ENCODE measurements at regions not wholly inside any gene's neighbourhood (a gene's known extent, or its start where the extent isn't known, plus 50 kb on each side); places are given as distances from the start of the nearest gene placed in this dataset.

DNA sequence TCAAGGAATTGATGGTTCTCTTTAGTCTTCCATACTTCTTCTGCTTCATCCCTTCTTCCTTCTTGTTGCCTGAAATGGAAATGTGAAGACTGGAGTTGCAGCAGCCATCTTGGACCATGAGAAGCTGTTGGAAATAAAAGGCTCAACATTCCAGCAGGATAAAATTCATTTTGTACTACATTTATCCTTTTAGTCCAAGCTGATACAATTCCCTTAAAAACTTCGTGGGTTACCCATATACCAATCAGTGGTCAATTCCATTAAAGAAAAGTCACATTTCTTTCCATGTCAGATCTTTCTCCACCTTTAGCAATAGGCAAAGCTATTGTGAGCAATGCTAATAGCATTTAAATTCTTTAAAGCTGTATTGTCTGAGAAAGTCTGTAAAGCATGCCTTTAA lies 141.3 kb upstream of the LYZL2 start:
- H3K4me3 ChIP-seq: no peak overlapping the region; a peak in 1 of 20 replicates
- H3K9ac ChIP-seq: no peak overlapping the region
- no peak overlapping the region for H3K27ac ChIP-seq
- H3K9me3 ChIP-seq (replicated peaks in 1 of 11): peaks cover 37 to 55% (median 49%) of the 10 kb centered on the region in 11 experiments
- no peaks in the 10 kb centered on the region for H3K4me1 ChIP-seq
- H3K4me2 ChIP-seq: no peak overlapping the region
- TF ChIP-seq Cebpa-rat (IDR thresholded peaks at IDR 0.05): no peak
- H3K36me3 ChIP-seq: no peaks in the 10 kb centered on the region; a peak in 1 of 22 replicates
- H3K27me3 ChIP-seq: no peaks in the 10 kb centered on the region
- no peaks in the 10 kb centered on the region for H4K20me1 ChIP-seq

DNA sequence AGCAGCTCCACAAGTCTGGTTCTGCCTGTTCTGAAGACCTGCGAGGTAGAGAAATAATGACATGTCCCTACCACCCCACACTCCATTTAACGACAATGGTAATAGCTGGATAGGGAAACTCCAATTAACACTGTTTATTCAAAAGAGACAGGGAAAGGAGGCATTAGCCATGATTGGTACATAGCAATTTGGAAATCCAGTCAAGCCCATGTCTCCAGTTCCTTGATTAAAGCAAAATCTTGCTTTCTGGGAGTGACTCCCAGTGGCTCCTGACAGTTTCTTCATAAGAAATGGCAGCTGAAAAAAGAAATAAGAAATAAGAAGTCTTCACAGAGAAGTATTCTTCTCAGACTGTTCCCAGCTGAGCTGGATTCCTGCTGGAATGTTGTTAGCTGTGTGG lies 140.7 kb upstream of the LYZL2 start:
- no peak overlapping the region for H3K4me3 ChIP-seq
- H3K4me1 ChIP-seq: no peaks in the 10 kb centered on the region
- H3K9me3 ChIP-seq (replicated peaks in 1 of 11): peaks cover 37 to 55% (median 49%) of the 10 kb centered on the region in 11 experiments
- no peak overlapping the region for H3K4me2 ChIP-seq
- no peak overlapping the region for H3K9ac ChIP-seq
- no peaks in the 10 kb centered on the region for H3K27me3 ChIP-seq
- H3K27ac ChIP-seq: no peak overlapping the region
- no peaks in the 10 kb centered on the region for H4K20me1 ChIP-seq
- TF ChIP-seq Cebpa-rat (IDR thresholded peaks at IDR 0.05): no peak
- H3K36me3 ChIP-seq: no peaks in the 10 kb centered on the region; a peak in 1 of 22 replicates

DNA sequence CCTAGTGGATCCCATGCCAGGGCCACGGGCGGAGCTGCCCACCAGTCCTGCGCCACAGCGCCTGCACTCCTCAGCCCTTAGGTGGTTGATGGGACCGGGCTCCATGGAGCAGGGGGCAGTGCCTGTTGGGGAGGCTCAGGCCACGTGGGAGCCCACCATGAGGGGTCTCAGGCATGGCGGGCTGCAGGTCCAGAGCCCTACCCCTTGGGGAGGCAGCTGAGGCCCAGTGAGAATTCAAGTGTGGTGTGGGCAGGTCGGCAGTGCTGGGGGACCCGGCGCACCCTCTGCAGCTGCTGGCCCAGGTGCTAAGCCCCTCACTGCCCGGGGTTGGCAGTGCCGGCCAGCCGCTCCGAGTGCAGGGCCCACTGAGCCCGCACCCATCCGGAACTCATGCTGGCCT lies 139.8 kb upstream of the LYZL2 start:
- Histone ChIP-seq H3K4me3 (peak overlapping the region in 2 of 10 experiments; percentile 11 to 21; a peak in 1 of 20 replicates), H3K9me3 (replicated peaks in 1 of 11) (peaks cover 37 to 55% (median 49%) of the 10 kb centered on the region in 11 experiments), H3K4me2 (no peak overlapping the region), H3K27me3 (no peaks in the 10 kb centered on the region), H4K20me1 (no peaks in the 10 kb centered on the region), H3K36me3 (no peaks in the 10 kb centered on the region; a peak in 1 of 22 replicates), H3K9ac (no peak overlapping the region), H3K27ac (no peak overlapping the region), H3K4me1 (no peaks in the 10 kb centered on the region)
- TF ChIP-seq Cebpa-rat (IDR thresholded peaks at IDR 0.05): no peak

DNA sequence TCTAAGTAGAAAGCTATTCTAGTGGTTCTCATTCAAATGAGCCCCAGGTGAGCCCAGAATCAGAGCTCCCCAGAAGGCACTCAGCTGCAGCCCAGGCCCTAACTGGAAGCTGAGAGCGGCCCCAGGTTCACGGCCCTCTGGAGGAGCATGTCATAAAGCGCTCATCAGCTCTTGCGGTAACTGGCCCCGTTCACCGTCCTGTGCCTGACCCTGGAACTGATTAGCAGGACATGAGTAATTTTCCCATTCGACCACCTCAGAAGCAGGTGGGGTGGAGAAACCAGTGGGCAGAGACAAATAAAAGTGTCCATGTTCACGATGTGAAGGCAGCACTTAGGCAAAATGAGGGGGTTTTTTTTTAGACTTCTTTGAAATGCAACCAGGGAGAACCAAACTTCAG lies 136.1 kb upstream of the LYZL2 start:
- Histone ChIP-seq H3K27me3 (no peaks in the 10 kb centered on the region), H3K9me3 (replicated peaks in 1 of 11) (peaks cover 16 to 40% (median 27%) of the 10 kb centered on the region in 11 experiments), H3K4me2 (no peak overlapping the region), H4K20me1 (no peaks in the 10 kb centered on the region), H3K27ac (no peak overlapping the region), H3K9ac (no peak overlapping the region), H3K4me1 (no peaks in the 10 kb centered on the region), H3K36me3 (no peaks in the 10 kb centered on the region; a peak in 1 of 22 replicates), H3K4me3 (no peak overlapping the region)
- no peak for TF ChIP-seq Cebpa-rat (IDR thresholded peaks at IDR 0.05)

DNA sequence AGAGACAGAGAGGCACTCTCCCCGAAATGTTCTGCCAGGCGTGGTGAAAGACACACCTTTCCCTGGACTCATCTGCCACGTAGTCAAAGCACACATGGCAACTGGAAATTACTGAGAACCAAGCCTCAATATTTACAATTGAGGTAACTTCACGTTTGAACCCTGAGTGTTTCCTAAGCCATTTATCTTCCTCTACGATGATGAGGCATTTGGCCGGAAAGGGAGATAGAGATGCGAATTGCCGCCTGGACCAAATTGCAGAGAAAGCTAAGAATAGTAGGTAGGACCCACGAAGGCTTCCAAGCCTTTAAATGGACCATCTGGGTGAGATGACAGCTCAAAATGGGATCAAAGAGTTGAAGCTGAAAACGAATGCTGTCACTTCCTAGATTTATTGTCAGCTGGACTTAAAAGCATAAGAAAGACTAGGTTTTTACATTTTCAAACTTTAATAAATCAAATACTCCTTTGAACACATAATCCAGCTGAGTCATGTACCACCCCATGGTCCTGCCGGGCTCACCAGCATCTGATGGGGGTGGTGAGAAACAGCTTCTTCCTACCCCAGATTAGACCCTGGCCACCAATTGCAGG lies 135.6 kb upstream of the LYZL2 start:
- TF ChIP-seq Cebpa-rat (IDR thresholded peaks at IDR 0.05): no peak
- H3K4me3 ChIP-seq: no peak overlapping the region
- no peaks in the 10 kb centered on the region for H3K27me3 ChIP-seq
- H3K9ac ChIP-seq: no peak overlapping the region
- peaks cover 11 to 36% (median 22%) of the 10 kb centered on the region in 11 experiments for H3K9me3 ChIP-seq (replicated peaks in 1 of 11)
- H4K20me1 ChIP-seq: no peaks in the 10 kb centered on the region
- H3K27ac ChIP-seq: no peak overlapping the region
- no peaks in the 10 kb centered on the region for H3K4me1 ChIP-seq
- no peak overlapping the region for H3K4me2 ChIP-seq
- no peaks in the 10 kb centered on the region; a peak in 1 of 22 replicates for H3K36me3 ChIP-seq

DNA sequence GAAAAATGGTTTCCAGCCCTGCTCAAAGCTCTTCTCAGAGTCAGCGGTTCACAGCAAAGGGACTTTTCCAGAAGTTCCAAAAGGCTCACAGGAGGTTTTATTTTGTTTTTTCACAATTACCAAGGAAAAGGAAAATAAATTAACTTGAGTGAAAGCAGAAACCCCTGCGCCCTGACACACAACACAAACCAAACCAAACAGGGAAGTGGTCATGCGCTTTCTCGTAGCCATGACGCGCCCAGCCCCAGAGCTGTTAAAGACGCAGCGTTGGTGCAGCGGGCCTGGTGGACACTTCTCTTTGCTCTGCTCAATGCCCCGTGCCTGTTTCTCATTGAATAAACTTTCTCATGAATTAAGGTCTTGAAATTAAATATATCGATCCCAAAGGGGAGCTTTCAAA lies 134.4 kb upstream of the LYZL2 start:
- H3K4me3 ChIP-seq: no peak overlapping the region
- H3K4me1 ChIP-seq: no peaks in the 10 kb centered on the region
- no peaks in the 10 kb centered on the region for H3K27me3 ChIP-seq
- H3K4me2 ChIP-seq: no peak overlapping the region
- no peaks in the 10 kb centered on the region for H4K20me1 ChIP-seq
- H3K9ac ChIP-seq: no peak overlapping the region
- no peak for TF ChIP-seq Cebpa-rat (IDR thresholded peaks at IDR 0.05)
- H3K27ac ChIP-seq: no peak overlapping the region
- H3K36me3 ChIP-seq: no peaks in the 10 kb centered on the region
- H3K9me3 ChIP-seq (replicated peaks in 1 of 11): peaks cover 0 to 24% (median 11%) of the 10 kb centered on the region in 11 experiments; a peak in 19 of 22 replicates

DNA sequence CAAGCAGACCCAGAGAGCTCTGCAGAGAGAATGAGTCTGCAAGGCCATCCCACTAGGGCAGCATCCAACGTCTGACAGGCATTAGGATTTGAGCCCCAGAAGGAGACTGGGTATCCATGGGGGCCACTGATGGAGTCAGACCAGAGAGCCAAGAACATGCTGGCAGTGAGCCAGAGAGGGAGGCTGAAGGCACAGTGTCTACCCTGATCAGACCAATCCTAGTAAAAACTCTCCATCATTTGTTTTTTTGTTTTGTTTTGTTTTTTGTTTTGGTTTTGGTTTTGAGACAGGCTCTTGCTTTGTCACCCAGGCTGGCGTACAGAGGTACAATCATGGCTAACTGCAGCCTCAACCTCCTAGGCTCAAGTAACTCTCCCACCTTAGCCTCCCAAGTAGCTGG lies 133.1 kb upstream of the LYZL2 start:
- Histone ChIP-seq H3K9ac (no peak overlapping the region), H3K4me3 (no peak overlapping the region), H3K27ac (no peak overlapping the region), H3K4me2 (no peak overlapping the region), H3K9me3 (replicated peaks in 1 of 11) (peaks cover 0 to 11% (median under 1%) of the 10 kb centered on the region in 11 experiments; a peak in 7 of 22 replicates), H3K36me3 (no peaks in the 10 kb centered on the region), H3K27me3 (no peaks in the 10 kb centered on the region), H3K4me1 (no peaks in the 10 kb centered on the region), H4K20me1 (no peaks in the 10 kb centered on the region)
- no peak for TF ChIP-seq Cebpa-rat (IDR thresholded peaks at IDR 0.05)

DNA sequence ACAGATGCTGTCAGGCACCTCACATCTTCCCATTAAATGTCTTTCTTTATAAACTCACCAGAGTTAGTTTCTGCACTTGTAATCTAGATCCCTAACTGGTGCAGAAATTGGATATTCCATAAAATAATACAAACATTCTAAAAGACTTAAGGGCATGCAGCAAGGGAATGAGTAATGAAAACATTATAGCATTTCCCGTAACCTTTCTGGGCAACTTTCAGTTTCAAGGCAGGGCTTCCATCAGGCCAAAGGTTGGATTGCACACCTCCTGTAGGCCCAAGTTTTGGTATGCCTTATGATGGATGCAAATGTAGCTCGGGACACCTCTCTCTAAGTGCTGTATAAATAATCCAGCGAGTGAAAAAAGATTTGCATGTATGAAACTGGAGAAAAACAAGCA lies 129.9 kb upstream of the LYZL2 start:
- H3K27ac ChIP-seq: no peak overlapping the region
- no peaks in the 10 kb centered on the region for H4K20me1 ChIP-seq
- H3K4me1 ChIP-seq: no peaks in the 10 kb centered on the region

DNA sequence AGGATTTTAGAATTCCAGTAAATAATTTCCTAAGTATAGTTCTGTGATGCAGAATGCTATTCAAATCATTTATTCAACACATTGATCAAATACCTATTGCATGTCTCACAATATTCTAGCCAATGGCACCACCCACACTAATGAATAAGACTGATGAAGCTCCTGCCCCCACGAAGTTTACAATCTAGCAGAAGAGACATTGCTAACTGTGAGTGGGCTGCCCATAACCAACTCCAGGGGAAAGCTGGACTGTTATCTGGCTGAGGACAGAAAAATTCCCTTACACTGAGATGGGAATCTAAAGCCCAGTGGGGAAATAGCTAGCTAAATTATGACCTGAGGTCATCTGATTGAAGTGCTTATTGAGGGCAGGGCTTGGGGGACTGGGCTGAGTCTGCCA lies 128.8 kb upstream of the LYZL2 start:
- H3K27ac ChIP-seq: no peak overlapping the region
- H3K9ac ChIP-seq: no peak overlapping the region
- no peak overlapping the region for H3K4me2 ChIP-seq
- no peaks in the 10 kb centered on the region for H3K36me3 ChIP-seq
- H3K4me3 ChIP-seq: no peak overlapping the region
- no peak for TF ChIP-seq Cebpa-rat (IDR thresholded peaks at IDR 0.05)
- no peaks in the 10 kb centered on the region for H4K20me1 ChIP-seq
- no peaks in the 10 kb centered on the region for H3K27me3 ChIP-seq
- peaks cover 0 to 11% (median 0%) of the 10 kb centered on the region in 11 experiments; a peak in 3 of 22 replicates for H3K9me3 ChIP-seq (replicated peaks in 1 of 11)
- H3K4me1 ChIP-seq: no peaks in the 10 kb centered on the region

More for the DNA sequence above, 129.9 kb upstream of the LYZL2 start:
- H3K27me3 ChIP-seq: no peaks in the 10 kb centered on the region
- H3K36me3 ChIP-seq: no peaks in the 10 kb centered on the region
- H3K4me3 ChIP-seq: no peak overlapping the region
- H3K9me3 ChIP-seq (replicated peaks in 1 of 11): peaks cover 0 to 11% (median 0%) of the 10 kb centered on the region in 11 experiments; a peak in 3 of 22 replicates
- no peak overlapping the region for H3K4me2 ChIP-seq
- no peak overlapping the region for H3K9ac ChIP-seq
- TF ChIP-seq Cebpa-rat (IDR thresholded peaks at IDR 0.05): no peak

DNA sequence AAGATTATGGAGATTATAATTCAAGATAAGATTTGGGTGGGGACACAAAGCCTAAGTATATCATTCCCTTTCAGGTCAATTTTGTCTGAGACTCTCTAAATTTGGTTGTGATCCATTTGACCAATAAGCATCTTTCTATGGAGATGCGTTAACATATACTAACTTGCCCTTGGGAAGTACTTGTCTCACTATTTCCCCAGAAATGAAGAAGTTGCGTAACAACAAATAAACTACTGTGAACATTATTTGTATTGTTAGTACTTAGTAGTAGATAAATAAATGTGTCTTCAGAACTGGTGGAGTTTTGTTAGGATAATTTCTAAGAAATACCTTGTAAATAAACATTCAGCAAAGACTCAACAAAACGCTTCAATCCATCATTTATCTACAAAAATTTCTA lies 127.3 kb upstream of the LYZL2 start:
- Histone ChIP-seq H4K20me1 (no peaks in the 10 kb centered on the region), H3K27me3 (no peaks in the 10 kb centered on the region), H3K4me2 (no peak overlapping the region), H3K9ac (no peak overlapping the region), H3K4me3 (no peak overlapping the region), H3K27ac (no peak overlapping the region), H3K4me1 (no peaks in the 10 kb centered on the region), H3K9me3 (replicated peaks in 1 of 11) (peaks cover 0 to 11% (median 0%) of the 10 kb centered on the region in 11 experiments; a peak in 3 of 22 replicates), H3K36me3 (no peaks in the 10 kb centered on the region)
- peak in 2 of 11 experiments; percentile 68 to 72; a peak in 4 of 22 replicates for TF ChIP-seq Cebpa-rat (IDR thresholded peaks at IDR 0.05)

Data from BLaER1 treated with 17β-estradiol and CSF1 and Interleukin-3, amounts not matched to agents 10 nM and 100 nM (cell line).